Panc1 (cell line): ENCODE measurements at regions not wholly inside any gene's neighbourhood (a gene's known extent, or its start where the extent isn't known, plus 50 kb on each side); places are given as distances from the start of the nearest gene placed in this dataset.

ENCODE experiments used
- ATAC-seq: fragments of 200-7000 bp; cut with Tn5 transposase; 2 replicates; pipeline ENCODE4 v1.9.1; 2020; ENCODE audit warnings: mild to moderate bottlenecking, moderate library complexity
- BruUV-seq: library from RNA; stranded (reverse); fragments of 400-500 nt; replicated peaks from 2 replicates; lab custom pipeline; 2021; lab: Mats Ljungman, UMichigan
- CTCF ChIA-PET: fragments of 300-600 bp; sonication (Branson Sonifier 250); formaldehyde crosslinking; loops from one replicate; lab custom pipeline; 2022; ENCODE audit warnings: antibody characterized with exemption; lab: Charles Lee
- POLR2A ChIA-PET: fragments of 300-600 bp; sonication (Branson Sonifier 250); formaldehyde crosslinking; loops from one replicate; lab custom pipeline; 2022; ENCODE audit warnings: antibody characterized with exemption; lab: Charles Lee
- DNase-seq: peaks from one replicate; pipeline ENCODE4 v3.0.0-alpha.2; 2010; ENCODE audit warnings: low read depth, low spot score
- H3K27ac ChIP-seq: 2 replicates; pipeline ENCODE4 v1.5.1; 2011; ENCODE audit warnings: mild to moderate bottlenecking, low read length, inconsistent platforms
- H3K27me3 ChIP-seq: fragments of 200-500 bp; sonication (Bioruptor generic); 2 replicates; pipeline ENCODE4 v1.6.0; 2014; ENCODE audit warnings: low read length, inconsistent platforms; ENCODE audit not compliant: control insufficient read depth, insufficient read depth
- H3K36me3 ChIP-seq: fragments of 200-500 bp; sonication (Bioruptor generic); 2 replicates; pipeline ENCODE4 v1.5.1; 2014; ENCODE audit warnings: inconsistent platforms, mild to moderate bottlenecking, low read length, moderate library complexity; ENCODE audit not compliant: control insufficient read depth, insufficient read depth
- H3K4me1 ChIP-seq: 2 replicates; pipeline ENCODE4 v1.5.1; 2011; ENCODE audit warnings: inconsistent platforms, mild to moderate bottlenecking, low read length, moderate library complexity; ENCODE audit not compliant: control insufficient read depth, insufficient read depth
- H3K4me3 ChIP-seq, 2 experiments: 2 replicates each; pipeline ENCODE4 v1.5.1; 2011 to 2012; ENCODE audit warnings: low read depth in 2 of 2, low read length in 2 of 2, mild to moderate bottlenecking in 2 of 2, inconsistent platforms in 1 of 2, moderate library complexity in 1 of 2
- H3K9me3 ChIP-seq: fragments of 200-500 bp; sonication (Bioruptor generic); 2 replicates; pipeline ENCODE4 v1.5.1; 2014; ENCODE audit warnings: low read depth, mild to moderate bottlenecking, inconsistent platforms, low read length, moderate library complexity; ENCODE audit not compliant: control insufficient read depth, insufficient read depth
- CTCF ChIP-seq: fragments of 450-650 bp; IDR thresholded peaks from 2 replicates; pipeline ENCODE4 v1.5.1; 2017; ENCODE audit warnings: mild to moderate bottlenecking
- POLR2AphosphoS5 ChIP-seq: IDR thresholded peaks from 2 replicates; pipeline ENCODE4 v1.6.1; 2012; ENCODE audit warnings: mild to moderate bottlenecking, low read depth, low read length, moderate library complexity
- REST ChIP-seq, 2 experiments: IDR thresholded peaks; 2 replicates each; pipeline ENCODE4 v1.6.1; 2011 to 2012; ENCODE audit warnings: low read depth in 2 of 2, control low read depth in 1 of 2, low read length in 1 of 2, mild to moderate bottlenecking in 1 of 2, moderate library complexity in 1 of 2; ENCODE audit not compliant: insufficient read depth in 1 of 2
- SIN3A ChIP-seq: IDR thresholded peaks from 2 replicates; pipeline ENCODE4 v1.6.1; 2012; ENCODE audit warnings: low read depth, mild to moderate bottlenecking, low read length, moderate library complexity, borderline replicate concordance; ENCODE audit not compliant: insufficient read depth
- TCF7L2 ChIP-seq: IDR thresholded peaks from 2 replicates; pipeline ENCODE4 v1.6.1; 2011; ENCODE audit warnings: mild to moderate bottlenecking, low read depth, low read length, inconsistent platforms
- in situ Hi-C: cut with HindIII; loops from 2 replicates; pipeline ENCODE4 v1.10.0; 2016; ENCODE audit warnings: low sequenced_read_pairs, low pct_unique_long_range_greater_than_20kb
- intact Hi-C: fragments of 100-400 bp; cut with micrococcal nuclease; formaldehyde crosslinking; loops from one replicate; pipeline ENCODE4 v1.10.0; 2022; ENCODE audit not compliant: unreplicated experiment

GRCh38 chr3:159788291-159788690 lies 200.3 kb upstream of the IL12A start:
- Histone ChIP-seq H3K4me3 (no peak overlapping the region), H3K9me3 (no peaks in the 10 kb centered on the region), H3K36me3 (no peaks in the 10 kb centered on the region), H3K27me3 (no peaks in the 10 kb centered on the region), H3K4me1 (peaks cover 35% of the 10 kb centered on the region), H3K27ac (peak overlapping the region; percentile 46; the same call in 1 of the 2 replicates)
- POLR2A ChIA-PET = interaction anchor here (0.5 to 0.6 kb wide), 2 partner anchors 15 to 1214 kb away, joined by 5 to 6 read pairs; no protein-coding TSS in a partner anchor
- no peak for DNase-seq
- CTCF ChIA-PET = no interaction called here
- TF ChIP-seq CTCF = no peak
- BruUV-seq = no TSS peak
- in situ Hi-C loops = no loop called here
- no peak for ATAC-seq
- intact Hi-C loops = no loop called here

GRCh38 chr3:159789017-159789416 lies 199.6 kb upstream of the IL12A start:
- Histone ChIP-seq H3K36me3 (no peaks in the 10 kb centered on the region), H3K9me3 (no peaks in the 10 kb centered on the region), H3K27ac (no peak overlapping the region), H3K27me3 (no peaks in the 10 kb centered on the region), H3K4me1 (peaks cover 35% of the 10 kb centered on the region), H3K4me3 (no peak overlapping the region)
- ATAC-seq = no peak
- ChIA-PET CTCF (no interaction called here), POLR2A (no interaction called here)
- intact Hi-C loops (no loop called here), in situ Hi-C loops (no loop called here)
- BruUV-seq = no TSS peak
- DNase-seq = no peak
- TF ChIP-seq CTCF = no peak
- TF ChIP-seq SIN3A = no peak
- TF ChIP-seq TCF7L2 = no peak
- no peak for TF ChIP-seq POLR2AphosphoS5
- no peak for TF ChIP-seq REST (IDR thresholded peaks at IDR 0.05; ENCODE audit: insufficient read depth in 1 of 2, low read depth in 2 of 2, low read length in 1 of 2)
